ENCODE measurements at regions not wholly inside any gene's neighbourhood (a gene's known extent, or its start where the extent isn't known, plus 50 kb on each side); places are given as distances from the start of the nearest gene placed in this dataset.
"Not testable (repeated sequence)": the region's sequence is repeated elsewhere in the genome, so short reads cannot be mapped to it uniquely, and the experiment has no call there.

GRCh38 chr2:209162129-209162528, 261.7 kb upstream of the MAP2 start:
- DNase-seq (ENCODE audit: low read depth) = no peak

GRCh38 chr2:209181984-209182383, 241.9 kb upstream of the MAP2 start:
- no peak for DNase-seq (ENCODE audit: low read depth)

DNA sequence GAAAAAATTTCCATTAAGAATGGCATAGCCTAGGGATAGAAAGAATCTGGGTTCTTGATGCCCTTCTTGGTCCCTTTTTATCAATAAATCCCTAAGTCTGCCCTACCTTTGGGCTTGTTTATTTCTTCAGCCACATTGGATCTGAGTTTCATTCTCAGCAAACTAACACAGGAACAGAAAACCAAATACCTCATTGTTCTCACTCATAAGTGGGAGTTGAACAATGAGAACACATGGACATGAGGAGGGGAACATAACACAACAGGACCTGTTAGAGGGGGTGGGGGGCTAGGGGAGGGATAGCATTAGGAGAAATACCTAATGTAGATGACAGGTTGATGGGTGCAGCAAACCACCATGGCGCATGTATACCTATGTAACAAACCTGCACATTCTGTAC, 237.0 kb upstream of the MAP2 start:
- peak; percentile 2 for DNase-seq (ENCODE audit: low read depth)

- no peak for DNase-seq (ENCODE audit: low read depth)
These were observed 234.0 kb upstream of the MAP2 start for GRCh38 chr2:209189893-209190292.

DNA sequence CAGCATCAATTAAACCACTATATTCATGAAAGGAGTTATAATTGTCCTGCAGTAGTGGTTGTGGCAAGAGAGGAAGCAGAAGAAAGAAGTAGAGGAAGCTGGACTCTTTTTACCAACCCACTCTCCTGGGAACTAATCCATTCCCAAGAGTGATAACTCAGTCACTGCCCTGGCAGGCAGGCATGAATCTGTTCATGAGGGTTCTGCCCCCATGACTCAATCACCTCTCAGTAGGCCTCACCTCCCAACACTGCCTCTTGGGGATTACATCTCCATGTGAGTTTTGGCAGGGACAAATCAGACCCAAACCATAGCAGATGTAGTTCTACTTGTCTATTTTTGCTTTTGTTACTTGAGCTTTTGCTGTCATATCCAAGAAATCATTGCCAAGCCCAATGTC, 232.7 kb upstream of the MAP2 start:
- DNase-seq (ENCODE audit: low read depth) = no peak

- no peak for DNase-seq (ENCODE audit: low read depth)
These were observed 229.1 kb upstream of the MAP2 start for GRCh38 chr2:209194717-209195116.

DNA sequence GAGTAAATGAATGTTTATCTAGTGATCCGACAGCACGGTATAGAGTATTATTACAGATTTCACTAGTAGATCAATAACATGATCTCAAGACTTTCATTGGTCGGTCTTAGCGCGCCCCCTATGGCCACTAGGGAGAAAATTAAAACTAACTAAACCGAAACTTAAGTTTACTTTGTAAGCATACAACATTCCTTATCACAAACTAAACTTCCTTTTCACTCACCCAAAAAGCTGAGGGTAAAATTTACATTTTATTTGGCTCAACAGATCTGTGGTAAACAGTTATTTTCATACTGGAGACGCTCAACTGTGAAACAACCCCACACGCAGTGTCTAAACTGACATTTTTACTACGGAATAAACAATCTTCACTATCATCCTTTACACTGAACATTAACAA, 215.6 kb upstream of the MAP2 start:
- peak; percentile 10 for DNase-seq (ENCODE audit: low read depth)

DNA sequence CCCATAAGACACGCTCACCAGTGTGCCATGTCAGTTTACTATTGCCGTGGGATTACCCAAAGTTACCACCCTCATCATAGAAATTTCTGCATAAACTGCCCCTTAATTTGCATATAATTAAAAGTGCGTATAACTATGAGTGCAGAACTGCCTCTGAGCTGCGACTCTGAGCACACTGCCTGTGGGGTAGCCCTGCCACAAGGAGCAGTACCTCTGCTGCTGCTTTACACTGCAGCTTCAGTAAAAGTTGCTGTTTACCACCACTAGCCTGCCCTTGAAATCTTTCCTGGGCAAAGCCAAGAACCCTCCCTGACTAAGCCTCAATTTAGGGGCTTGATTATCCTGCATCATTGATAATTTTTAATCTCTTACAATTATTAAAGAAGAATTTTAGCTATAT, 213.9 kb upstream of the MAP2 start:
- DNase-seq (ENCODE audit: low read depth) = no peak

- DNase-seq (ENCODE audit: low read depth) = no peak
These were observed 193.3 kb upstream of the MAP2 start for GRCh38 chr2:209230560-209230959.

DNA sequence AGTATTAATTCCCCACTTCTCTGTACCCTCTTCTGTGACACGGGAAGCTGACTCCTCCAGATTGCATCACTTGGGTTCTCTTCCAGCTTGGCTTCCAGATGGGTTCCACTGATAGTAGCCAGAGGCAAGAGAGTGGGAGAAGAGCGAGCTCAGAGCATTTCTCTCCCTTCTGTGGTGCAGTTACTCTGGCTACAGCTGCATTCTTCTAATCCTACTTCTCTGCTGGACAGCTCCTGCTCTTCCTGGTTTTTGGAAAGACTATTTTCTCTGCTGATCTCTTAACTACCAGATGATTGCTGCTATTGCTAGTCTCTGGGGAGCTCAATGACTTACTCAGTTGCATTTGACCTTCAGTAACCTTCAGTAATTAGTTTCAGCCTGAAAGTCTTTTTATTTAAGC, 187.5 kb upstream of the MAP2 start:
- no peak for DNase-seq (ENCODE audit: low read depth)

DNA sequence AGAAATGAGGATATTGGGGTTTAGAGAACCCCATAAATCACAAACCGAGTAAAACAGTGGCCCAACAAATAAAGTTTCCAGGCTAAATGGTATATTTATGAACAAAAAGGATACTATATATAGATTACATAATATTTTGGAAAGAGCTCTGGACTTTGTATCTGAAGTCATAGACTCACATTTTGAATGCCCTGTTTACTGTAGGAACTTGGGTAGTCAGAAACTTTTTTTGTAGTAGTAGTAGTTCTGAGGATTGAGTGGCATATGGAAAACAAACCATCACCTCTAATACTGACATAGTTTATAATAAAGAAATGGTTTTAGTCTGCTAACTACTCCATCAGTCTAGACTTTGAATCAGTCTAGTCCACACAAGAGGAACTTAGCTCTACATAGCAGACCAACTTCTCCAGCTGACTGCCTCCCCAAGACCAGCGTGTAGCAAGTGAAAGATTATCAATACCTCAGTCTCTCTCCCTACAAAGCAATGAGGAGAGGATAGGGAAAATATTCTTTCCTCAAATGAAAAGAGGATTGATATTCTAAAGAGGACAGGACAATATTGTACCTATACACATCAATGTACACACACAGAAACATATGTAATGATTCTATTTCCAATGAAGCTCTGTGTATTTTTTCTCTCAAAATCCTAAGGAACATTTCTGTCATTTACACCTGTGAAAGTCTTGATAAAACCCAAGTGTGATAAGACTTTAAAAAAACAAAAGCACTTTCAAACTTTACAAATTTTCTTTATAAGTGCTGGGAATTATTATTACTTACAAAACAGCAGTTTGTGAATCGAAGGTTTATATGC, 184.9 kb upstream of the MAP2 start:
- no peak for DNase-seq (ENCODE audit: low read depth)

GRCh38 chr2:209239585-209239938, 184.3 kb upstream of the MAP2 start:
- DNase-seq (ENCODE audit: low read depth) = no peak

DNA sequence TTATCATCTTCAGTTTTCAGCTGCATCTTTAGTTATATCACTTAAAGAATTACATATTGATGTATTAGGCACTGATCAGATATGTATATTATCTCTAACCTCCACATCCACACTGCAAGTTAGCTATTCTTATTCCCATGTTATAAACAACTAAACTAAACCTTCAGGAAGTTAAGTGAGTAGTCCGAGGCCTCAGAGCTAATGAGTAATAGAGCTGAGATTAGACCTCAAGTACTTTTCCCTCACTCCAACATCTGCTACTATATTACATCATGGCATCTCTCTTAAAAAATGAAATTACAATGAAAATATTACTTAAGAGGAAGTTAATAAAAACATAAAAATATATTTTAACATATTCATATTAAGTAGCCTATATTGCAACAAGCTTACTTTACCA, 183.6 kb upstream of the MAP2 start:
- DNase-seq (ENCODE audit: low read depth) = no peak

- DNase-seq (ENCODE audit: low read depth) = no peak
These were observed 170.3 kb upstream of the MAP2 start for GRCh38 chr2:209253544-209253943.

- no peak for DNase-seq (ENCODE audit: low read depth)
These were observed 164.1 kb upstream of the MAP2 start for GRCh38 chr2:209259767-209260166.

- no peak for DNase-seq (ENCODE audit: low read depth)
These were observed 163.6 kb upstream of the MAP2 start for GRCh38 chr2:209260281-209260680.

DNA sequence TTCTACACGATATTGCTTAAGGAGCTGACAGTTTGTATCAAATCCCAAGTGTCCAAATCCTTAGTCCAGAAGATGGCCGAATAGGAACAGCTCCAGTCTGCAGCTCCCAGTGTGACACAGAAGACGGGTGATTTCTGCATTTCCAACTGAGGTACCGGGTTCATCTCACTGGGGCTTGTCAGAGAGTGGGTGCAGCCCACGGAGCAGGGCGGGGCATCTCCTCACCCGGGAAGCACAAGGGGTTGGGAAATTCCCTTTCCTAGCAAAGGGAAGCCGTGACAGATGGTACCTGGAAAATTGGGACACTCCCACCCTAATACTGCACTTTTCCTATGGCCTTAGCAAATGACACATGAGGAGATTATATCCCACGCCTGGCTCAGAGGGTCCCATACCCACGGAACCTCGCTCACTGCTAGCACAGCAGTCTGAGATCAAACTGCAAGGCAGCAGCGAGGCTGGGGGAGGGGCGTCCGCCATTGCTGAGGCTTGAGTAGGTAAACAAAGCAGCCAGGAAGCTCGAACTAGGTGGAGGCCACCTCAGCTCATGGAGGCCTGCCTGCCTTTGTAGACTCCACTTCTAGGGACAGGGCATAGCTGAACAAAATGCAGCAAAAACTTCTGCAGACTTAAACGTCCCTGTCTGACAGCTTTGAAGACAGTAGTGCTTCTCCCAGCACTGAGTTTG, 162.3 kb upstream of the MAP2 start:
- not testable (repeated sequence) for DNase-seq (ENCODE audit: low read depth)

GRCh38 chr2:209269024-209269423, 154.8 kb upstream of the MAP2 start:
- no peak for DNase-seq (ENCODE audit: low read depth)

GRCh38 chr2:209276000-209276399, 147.8 kb upstream of the MAP2 start:
- DNase-seq (ENCODE audit: low read depth) = no peak

GRCh38 chr2:209277444-209277843, 146.4 kb upstream of the MAP2 start:
- no peak for DNase-seq (ENCODE audit: low read depth)

- DNase-seq (ENCODE audit: low read depth) = no peak
These were observed 125.2 kb upstream of the MAP2 start for GRCh38 chr2:209298601-209299000.

- DNase-seq (ENCODE audit: low read depth) = not testable (repeated sequence)
These were observed 124.4 kb upstream of the MAP2 start for GRCh38 chr2:209299478-209299877.

GRCh38 chr2:209300766-209301165, 123.1 kb upstream of the MAP2 start:
- not testable (repeated sequence) for DNase-seq (ENCODE audit: low read depth)

- no peak for DNase-seq (ENCODE audit: low read depth)
These were observed 118.8 kb upstream of the MAP2 start for GRCh38 chr2:209305026-209305425.
